ENCODE measurements at regions not wholly inside any gene's neighbourhood (a gene's known extent, or its start where the extent isn't known, plus 50 kb on each side); places are given as distances from the start of the nearest gene placed in this dataset.

DNA sequence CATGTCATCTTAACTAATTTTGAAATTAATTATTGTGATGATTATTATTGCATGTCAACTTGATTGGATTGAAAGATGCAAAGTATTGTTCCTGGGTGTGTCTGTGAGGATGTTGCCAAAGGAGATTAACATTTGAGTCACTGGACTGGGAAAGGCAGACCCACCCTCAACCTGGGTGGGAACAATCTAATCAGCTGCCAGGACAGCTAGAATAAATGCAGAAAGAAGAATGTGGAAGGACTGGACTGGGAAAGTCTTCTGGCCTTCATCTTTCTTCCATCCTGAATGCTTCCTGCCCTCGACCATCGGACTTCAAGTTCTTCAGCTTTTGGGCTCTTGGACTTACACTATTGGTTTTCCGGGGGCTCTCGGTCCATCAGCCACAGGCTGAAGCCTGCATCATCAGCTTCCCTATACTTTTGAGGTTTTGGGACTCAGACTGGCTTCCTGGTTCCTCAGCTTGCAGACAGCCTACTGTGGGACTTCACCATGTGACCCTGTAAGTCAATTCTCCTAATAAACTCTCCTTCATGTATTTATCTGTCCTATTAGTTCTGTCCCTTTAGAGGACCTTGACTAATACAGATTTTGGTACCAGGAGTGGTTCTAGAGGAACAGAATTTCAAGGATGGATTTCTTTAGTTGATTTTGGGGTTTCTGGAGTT, 959.8 kb downstream of the ANKRD7 start:
- WGBS, 2 experiments (ENCODE audit: extremely low coverage in 2 of 2, insufficient read length in 1 of 2): 47% methylated on average over 4 of the region's 4 CpGs; no CpG with 5 or more reads in 1 of the 2 experiments
- H3K23ac ChIP-seq (ENCODE audit: low read depth, low read length): no peak overlapping the region
- in situ Hi-C loops (cut with MboI; ENCODE audit: low sequenced_read_pairs) (no loop called here), dilution Hi-C loops (cut with HindIII; ENCODE audit: low sequenced_read_pairs, unreplicated experiment) (no loop called here), intact Hi-C loops (cut with micrococcal nuclease) (no loop called here)
- H2AFZ ChIP-seq (replicated peaks; ENCODE audit: low read length, poor library complexity): no peak overlapping the region
- TF ChIP-seq RAD21 (IDR thresholded peaks at IDR 0.05; ENCODE audit: low read length) (no peak), RFX5 (IDR thresholded peaks at IDR 0.05; ENCODE audit: low read depth, low read length) (no peak), MXI1 (IDR thresholded peaks at IDR 0.05; ENCODE audit: borderline replicate concordance, low read depth, low read length) (no peak), RCOR1 (IDR thresholded peaks at IDR 0.05; ENCODE audit: insufficient replicate concordance, low read length) (no peak), BHLHE40 (IDR thresholded peaks at IDR 0.05; ENCODE audit: low read depth, low read length) (no peak), FOS (IDR thresholded peaks at IDR 0.05; ENCODE audit: low read depth, low read length) (no peak), SMC3 (IDR thresholded peaks at IDR 0.05; ENCODE audit: low read depth, low read length) (no peak), NFE2L2 (IDR thresholded peaks at IDR 0.05; ENCODE audit: low read depth, low read length) (no peak), MAZ (IDR thresholded peaks at IDR 0.05; ENCODE audit: borderline replicate concordance, low read depth, low read length) (no peak), CHD1 (IDR thresholded peaks at IDR 0.05; ENCODE audit: low read depth, low read length) (no peak), CEBPB (IDR thresholded peaks at IDR 0.05; ENCODE audit: low read depth, low read length) (no peak), POLR2A (IDR thresholded peaks at IDR 0.05; ENCODE audit: low read depth, low read length) (no peak), MAFK (IDR thresholded peaks at IDR 0.05; ENCODE audit: low read depth, low read length) (no peak)
- TF ChIP-seq, protein P1, sequence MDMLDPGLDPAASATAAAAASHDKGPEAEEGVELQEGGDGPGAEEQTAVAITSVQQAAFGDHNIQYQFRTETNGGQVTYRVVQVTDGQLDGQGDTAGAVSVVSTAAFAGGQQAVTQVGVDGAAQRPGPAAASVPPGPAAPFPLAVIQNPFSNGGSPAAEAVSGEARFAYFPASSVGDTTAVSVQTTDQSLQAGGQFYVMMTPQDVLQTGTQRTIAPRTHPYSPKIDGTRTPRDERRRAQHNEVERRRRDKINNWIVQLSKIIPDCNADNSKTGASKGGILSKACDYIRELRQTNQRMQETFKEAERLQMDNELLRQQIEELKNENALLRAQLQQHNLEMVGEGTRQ (IDR thresholded peaks at IDR 0.05; ENCODE audit: low read depth, low read length): no peak
- TF ChIP-seq, protein P2, sequence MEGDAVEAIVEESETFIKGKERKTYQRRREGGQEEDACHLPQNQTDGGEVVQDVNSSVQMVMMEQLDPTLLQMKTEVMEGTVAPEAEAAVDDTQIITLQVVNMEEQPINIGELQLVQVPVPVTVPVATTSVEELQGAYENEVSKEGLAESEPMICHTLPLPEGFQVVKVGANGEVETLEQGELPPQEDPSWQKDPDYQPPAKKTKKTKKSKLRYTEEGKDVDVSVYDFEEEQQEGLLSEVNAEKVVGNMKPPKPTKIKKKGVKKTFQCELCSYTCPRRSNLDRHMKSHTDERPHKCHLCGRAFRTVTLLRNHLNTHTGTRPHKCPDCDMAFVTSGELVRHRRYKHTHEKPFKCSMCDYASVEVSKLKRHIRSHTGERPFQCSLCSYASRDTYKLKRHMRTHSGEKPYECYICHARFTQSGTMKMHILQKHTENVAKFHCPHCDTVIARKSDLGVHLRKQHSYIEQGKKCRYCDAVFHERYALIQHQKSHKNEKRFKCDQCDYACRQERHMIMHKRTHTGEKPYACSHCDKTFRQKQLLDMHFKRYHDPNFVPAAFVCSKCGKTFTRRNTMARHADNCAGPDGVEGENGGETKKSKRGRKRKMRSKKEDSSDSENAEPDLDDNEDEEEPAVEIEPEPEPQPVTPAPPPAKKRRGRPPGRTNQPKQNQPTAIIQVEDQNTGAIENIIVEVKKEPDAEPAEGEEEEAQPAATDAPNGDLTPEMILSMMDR (conservative IDR thresholded peaks at IDR 0.05; ENCODE audit: low read depth, low read length): no peak
- TF ChIP-seq, protein P3, sequence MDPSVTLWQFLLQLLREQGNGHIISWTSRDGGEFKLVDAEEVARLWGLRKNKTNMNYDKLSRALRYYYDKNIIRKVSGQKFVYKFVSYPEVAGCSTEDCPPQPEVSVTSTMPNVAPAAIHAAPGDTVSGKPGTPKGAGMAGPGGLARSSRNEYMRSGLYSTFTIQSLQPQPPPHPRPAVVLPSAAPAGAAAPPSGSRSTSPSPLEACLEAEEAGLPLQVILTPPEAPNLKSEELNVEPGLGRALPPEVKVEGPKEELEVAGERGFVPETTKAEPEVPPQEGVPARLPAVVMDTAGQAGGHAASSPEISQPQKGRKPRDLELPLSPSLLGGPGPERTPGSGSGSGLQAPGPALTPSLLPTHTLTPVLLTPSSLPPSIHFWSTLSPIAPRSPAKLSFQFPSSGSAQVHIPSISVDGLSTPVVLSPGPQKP (IDR thresholded peaks at IDR 0.05; ENCODE audit: borderline replicate concordance, low read depth, low read length): no peak
- no peak overlapping the region for H4K8ac ChIP-seq (ENCODE audit: low read depth in 2 of 2, low read length in 2 of 2)
- no TSS peak for BruUV-seq (replicated peaks)
- no peak overlapping the region for H3K18ac ChIP-seq (ENCODE audit: low read depth, low read length)
- H3K27ac ChIP-seq (ENCODE audit: insufficient read depth, low read length): no peak overlapping the region
- no peak overlapping the region for H3K4me2 ChIP-seq (ENCODE audit: low read depth, low read length)
- no peaks in the 10 kb centered on the region for H3K36me3 ChIP-seq (ENCODE audit: control insufficient read depth, insufficient read depth, low read length)
- H2BK5ac ChIP-seq (ENCODE audit: low read depth, low read length, poor library complexity, severe bottlenecking): no peak overlapping the region
- no peak overlapping the region for H2AK5ac ChIP-seq (ENCODE audit: low read depth, low read length)
- no peak overlapping the region for H3K9ac ChIP-seq (ENCODE audit: low read depth, low read length)
- H3K14ac ChIP-seq (replicated peaks; ENCODE audit: low read depth, low read length): no peak overlapping the region
- H2BK120ac ChIP-seq (ENCODE audit: low read depth, low read length): no peak overlapping the region
- H4K5ac ChIP-seq (ENCODE audit: low read depth, low read length): no peak overlapping the region
- H3K79me1 ChIP-seq (ENCODE audit: low read depth in 1 of 2, low read length in 2 of 2): no peaks in the 10 kb centered on the region
- H2AK9ac ChIP-seq (replicated peaks; ENCODE audit: low read depth, low read length, poor library complexity): no peak overlapping the region
- H2BK20ac ChIP-seq (ENCODE audit: low read depth, low read length): no peak overlapping the region
- no peak overlapping the region for H3K4ac ChIP-seq (ENCODE audit: low read depth, low read length)
- no peaks in the 10 kb centered on the region for H4K20me1 ChIP-seq (ENCODE audit: insufficient read depth, low read length)
- DNase-seq (no peak), ATAC-seq (ENCODE audit: low read depth) (no peak)
- no peaks in the 10 kb centered on the region for H3K27me3 ChIP-seq (ENCODE audit: control insufficient read depth, insufficient read depth, low read length)
- H3K4me3 ChIP-seq (ENCODE audit: insufficient read depth, low read depth, low read length): no peak overlapping the region
- POLR2A ChIA-PET (ENCODE audit: unreplicated experiment): no interaction called here
- H3K9me3 ChIP-seq (ENCODE audit: control insufficient read depth, insufficient read depth, low read length): peaks cover 10% of the 10 kb centered on the region
- no peak overlapping the region for H2BK15ac ChIP-seq (ENCODE audit: low read depth, low read length)
- H4K91ac ChIP-seq (ENCODE audit: insufficient read depth, low read depth, low read length): no peak overlapping the region
- no peaks in the 10 kb centered on the region for H3K4me1 ChIP-seq (ENCODE audit: control insufficient read depth, insufficient read depth, low read length)
- CTCF ChIA-PET: no interaction called here
- H3K56ac ChIP-seq (ENCODE audit: extremely low read depth, insufficient read depth, low read length): no peak overlapping the region
- H3K9me1 ChIP-seq (ENCODE audit: insufficient read depth, low read length): no peaks in the 10 kb centered on the region

All from IMR-90 (cell line).